ENCODE measurements at regions not wholly inside any gene's neighbourhood (a gene's known extent, or its start where the extent isn't known, plus 50 kb on each side); places are given as distances from the start of the nearest gene placed in this dataset.
"Not testable (repeated sequence)": the region's sequence is repeated elsewhere in the genome, so short reads cannot be mapped to it uniquely, and the experiment has no call there.

- DNase-seq: no peak
Measured at GRCh38 chr6:3542032-3542640, 85.3 kb upstream of the SLC22A23 start.

GRCh38 chr6:3541006-3541585 lies 84.2 kb upstream of the SLC22A23 start:
- no peak for DNase-seq

- no peak for DNase-seq
Measured at GRCh38 chr6:3540253-3540820, 83.5 kb upstream of the SLC22A23 start.

GRCh38 chr6:3538536-3538935 lies 81.7 kb upstream of the SLC22A23 start:
- no peak for DNase-seq

- DNase-seq: no peak
Measured at GRCh38 chr6:3536901-3537300, 80.1 kb upstream of the SLC22A23 start.

GRCh38 chr6:3535776-3536435 lies 79.1 kb upstream of the SLC22A23 start:
- DNase-seq: no peak

GRCh38 chr6:3535033-3535775 lies 78.4 kb upstream of the SLC22A23 start:
- DNase-seq: no peak

GRCh38 chr6:3534599-3534998 lies 77.7 kb upstream of the SLC22A23 start:
- no peak for DNase-seq

GRCh38 chr6:3533981-3534380 lies 77.1 kb upstream of the SLC22A23 start:
- DNase-seq: no peak

- no peak for DNase-seq
Measured at GRCh38 chr6:3532296-3532916, 75.6 kb upstream of the SLC22A23 start.

- no peak for DNase-seq
Measured at GRCh38 chr6:3531481-3531880, 74.6 kb upstream of the SLC22A23 start.

- DNase-seq: no peak
Measured at GRCh38 chr6:3530515-3530914, 73.7 kb upstream of the SLC22A23 start.

- no peak for DNase-seq
Measured at GRCh38 chr6:3529721-3530120, 72.9 kb upstream of the SLC22A23 start.

GRCh38 chr6:3529232-3529631 lies 72.4 kb upstream of the SLC22A23 start:
- no peak for DNase-seq

- not testable (repeated sequence) for DNase-seq
Measured at GRCh38 chr6:3528081-3528671, 71.3 kb upstream of the SLC22A23 start.

GRCh38 chr6:3527651-3527977 lies 70.8 kb upstream of the SLC22A23 start:
- no peak for DNase-seq

GRCh38 chr6:3526962-3527650 lies 70.3 kb upstream of the SLC22A23 start:
- DNase-seq: no peak

- DNase-seq: no peak
Measured at GRCh38 chr6:3525915-3526314, 69.1 kb upstream of the SLC22A23 start.

- DNase-seq: no peak
Measured at GRCh38 chr6:3524456-3524855, 67.6 kb upstream of the SLC22A23 start.

- DNase-seq: no peak
Measured at GRCh38 chr6:3523966-3524365, 67.1 kb upstream of the SLC22A23 start.

- DNase-seq: no peak
Measured at GRCh38 chr6:3523271-3523670, 66.4 kb upstream of the SLC22A23 start.
